Keratinocyte (primary cell): ENCODE measurements at regions not wholly inside any gene's neighbourhood (a gene's known extent, or its start where the extent isn't known, plus 50 kb on each side); places are given as distances from the start of the nearest gene placed in this dataset.

Experiments
- DNase-seq: peaks from one replicate; pipeline ENCODE4 v3.0.0-alpha.2; 2011; ENCODE audit warnings: low read depth, missing footprints, low spot score
- FAIRE-seq: peaks from 2 replicates; lab custom pipeline; 2011; peaks lifted over from hg19 to GRCh38; lab: Jason Lieb, UNC
- H2AFZ ChIP-seq: 2 replicates; pipeline ENCODE4 v1.6.0; 2012; ENCODE audit warnings: low read length, control low read depth, inconsistent platforms; ENCODE audit not compliant: control insufficient read depth
- H3K27ac ChIP-seq: 2 replicates; pipeline ENCODE4 v1.5.1; 2011; ENCODE audit warnings: low read length; ENCODE audit not compliant: control insufficient read depth, insufficient read depth
- H3K27me3 ChIP-seq: 3 replicates; pipeline ENCODE4 v1.6.0; 2011; ENCODE audit warnings: low read length; ENCODE audit not compliant: control insufficient read depth, insufficient read depth; ENCODE audit errors: extremely low read depth
- H3K36me3 ChIP-seq, 2 experiments: 2 replicates in 1 of 2; 3 replicates in 1 of 2; pipeline ENCODE4 v1.5.1; 2011; ENCODE audit warnings: low read length in 2 of 2, mild to moderate bottlenecking in 1 of 2; ENCODE audit not compliant: control insufficient read depth in 2 of 2, insufficient read depth in 2 of 2; ENCODE audit errors: extremely low read depth in 1 of 2
- H3K4me1 ChIP-seq: 3 replicates; pipeline ENCODE4 v1.5.1; 2011; ENCODE audit warnings: low read length; ENCODE audit not compliant: control insufficient read depth, insufficient read depth; ENCODE audit errors: extremely low read depth
- H3K4me2 ChIP-seq: 3 replicates; pipeline ENCODE4 v1.6.0; 2011; ENCODE audit warnings: low read depth, low read length; ENCODE audit not compliant: control insufficient read depth, insufficient read depth; ENCODE audit errors: extremely low read depth
- H3K4me3 ChIP-seq, 3 experiments: fragments of 200-600 bp in 1 of 3; sonication (generic) in 1 of 3; 2 replicates in 2 of 3; 3 replicates in 1 of 3; pipeline ENCODE4 v1.5.1; 2011 to 2016; ENCODE audit warnings: low read length in 3 of 3, mild to moderate bottlenecking in 3 of 3, control low read depth in 2 of 3, inconsistent platforms in 1 of 3, low read depth in 1 of 3, mixed read lengths in 1 of 3, mixed run types in 1 of 3, moderate library complexity in 1 of 3; ENCODE audit not compliant: control insufficient read depth in 2 of 3, insufficient read depth in 2 of 3; ENCODE audit errors: extremely low read depth in 1 of 3
- H3K79me2 ChIP-seq: 2 replicates; pipeline ENCODE4 v1.6.0; 2012; ENCODE audit warnings: low read length; ENCODE audit not compliant: control insufficient read depth, insufficient read depth
- H3K9ac ChIP-seq: 3 replicates; pipeline ENCODE4 v1.6.0; 2011; ENCODE audit warnings: low read length; ENCODE audit not compliant: control insufficient read depth, insufficient read depth; ENCODE audit errors: extremely low read depth
- H3K9me1 ChIP-seq: 3 replicates; pipeline ENCODE4 v1.6.0; 2011; ENCODE audit warnings: low read length; ENCODE audit not compliant: control insufficient read depth, insufficient read depth; ENCODE audit errors: extremely low read depth
- H3K9me3 ChIP-seq: 2 replicates; pipeline ENCODE4 v1.5.1; 2012; ENCODE audit warnings: low read depth, low read length; ENCODE audit not compliant: control insufficient read depth
- H4K20me1 ChIP-seq: 3 replicates; pipeline ENCODE4 v1.6.0; 2011; ENCODE audit warnings: low read length; ENCODE audit not compliant: control insufficient read depth, insufficient read depth; ENCODE audit errors: extremely low read depth
- CTCF ChIP-seq, 3 experiments: IDR thresholded peaks in 1 of 3; conservative IDR thresholded peaks in 1 of 3; optimal IDR thresholded peaks in 1 of 3; 2 replicates in 2 of 3; 3 replicates in 1 of 3; pipeline versions ENCODE3 to v1.5.1; 2011; ENCODE audit warnings: low read length in 3 of 3, mild to moderate bottlenecking in 3 of 3, moderate library complexity in 2 of 3, control low read depth in 1 of 3, inconsistent platforms in 1 of 3; ENCODE audit not compliant: insufficient read depth in 2 of 3; ENCODE audit errors: extremely low read depth in 1 of 3
- EZH2 ChIP-seq: IDR thresholded peaks from one replicate; pipeline ENCODE4 v1.6.1; 2012; ENCODE audit warnings: inconsistent platforms, mild to moderate bottlenecking, low read length, moderate library complexity
- dilution Hi-C: fragments of 300-500 bp; cut with MboI; formaldehyde crosslinking; loops from one replicate; pipeline ENCODE4 v1.7.0; 2020; ENCODE audit warnings: low sequenced_read_pairs; ENCODE audit not compliant: extremely low pct_ligation_motif_present

GRCh38 chr20:11212902-11213301 lies 539.1 kb upstream of the JAG1 start:
- Histone ChIP-seq H4K20me1 (no peaks in the 10 kb centered on the region), H2AFZ (no peak overlapping the region), H3K27ac (no peak overlapping the region), H3K9ac (no peak overlapping the region), H3K4me3 (no peak overlapping the region), H3K27me3 (no peaks in the 10 kb centered on the region), H3K9me1 (no peaks in the 10 kb centered on the region), H3K36me3 (no peaks in the 10 kb centered on the region), H3K4me1 (peaks cover 15% of the 10 kb centered on the region), H3K79me2 (no peaks in the 10 kb centered on the region), H3K4me2 (no peak overlapping the region), H3K9me3 (no peaks in the 10 kb centered on the region)
- DNase-seq (no peak), FAIRE-seq (no peak)
- no peak for TF ChIP-seq CTCF (optimal IDR thresholded peaks at IDR 0.05 in 1 of 3, IDR thresholded peaks at IDR 0.05 in 1 of 3, conservative IDR thresholded peaks at IDR 0.05 in 1 of 3; ENCODE audit: extremely low read depth in 1 of 3, insufficient read depth in 2 of 3, low read length in 3 of 3)
- no peak for TF ChIP-seq EZH2
- dilution Hi-C loops = no loop called here

- H3K27ac ChIP-seq = no peak overlapping the region
- no peak overlapping the region for H3K9ac ChIP-seq
- H3K79me2 ChIP-seq = no peaks in the 10 kb centered on the region
- dilution Hi-C loops = no loop called here
- no peak overlapping the region for H2AFZ ChIP-seq
- H3K4me1 ChIP-seq = peaks cover 4% of the 10 kb centered on the region
- DNase-seq (no peak), FAIRE-seq (no peak)
- H3K36me3 ChIP-seq = no peaks in the 10 kb centered on the region
- H3K9me3 ChIP-seq = no peaks in the 10 kb centered on the region
- no peaks in the 10 kb centered on the region for H3K27me3 ChIP-seq
- no peak for TF ChIP-seq CTCF (optimal IDR thresholded peaks at IDR 0.05 in 1 of 3, IDR thresholded peaks at IDR 0.05 in 1 of 3, conservative IDR thresholded peaks at IDR 0.05 in 1 of 3; ENCODE audit: extremely low read depth in 1 of 3, insufficient read depth in 2 of 3, low read length in 3 of 3)
- TF ChIP-seq EZH2 = no peak
- H3K9me1 ChIP-seq = no peaks in the 10 kb centered on the region
- no peak overlapping the region for H3K4me2 ChIP-seq
- no peak overlapping the region for H3K4me3 ChIP-seq
- no peaks in the 10 kb centered on the region for H4K20me1 ChIP-seq
Observed at GRCh38 chr20:11214256-11214840, 540.5 kb upstream of the JAG1 start.
